A673 (cell line): ENCODE measurements at regions not wholly inside any gene's neighbourhood (a gene's known extent, or its start where the extent isn't known, plus 50 kb on each side); places are given as distances from the start of the nearest gene placed in this dataset.

Source experiments
- BruUV-seq: library from RNA; stranded (reverse); fragments of 400-500 nt; replicated peaks from 2 replicates; lab custom pipeline; 2021; lab: Mats Ljungman, UMichigan
- CTCF ChIA-PET: fragments of 300-600 bp; sonication (Branson Sonifier 250); formaldehyde crosslinking; loops from one replicate; lab custom pipeline; 2022; ENCODE audit warnings: antibody characterized with exemption; lab: Charles Lee
- POLR2A ChIA-PET: fragments of 300-600 bp; sonication (Branson Sonifier 250); formaldehyde crosslinking; loops from one replicate; lab custom pipeline; 2022; ENCODE audit warnings: antibody characterized with exemption; ENCODE audit not compliant: low non-redundant PET; lab: Charles Lee
- DNase-seq: peaks from one replicate; pipeline ENCODE4 v3.0.0-alpha.2; 2015; ENCODE audit warnings: low spot score
- H3K27ac ChIP-seq: fragments of 200-600 bp; sonication (generic); 2 replicates; pipeline ENCODE4 v1.5.1; 2016; ENCODE audit warnings: mixed run types, low read depth, mild to moderate bottlenecking, mixed read lengths, antibody characterized with exemption, low read length; ENCODE audit not compliant: poor library complexity, severe bottlenecking
- H3K27me3 ChIP-seq: fragments of 200-600 bp; sonication (generic); replicated peaks from 2 replicates; pipeline ENCODE4 v1.6.1; 2017; ENCODE audit warnings: mixed run types, low read depth, mild to moderate bottlenecking, mixed read lengths, antibody characterized with exemption, low read length; ENCODE audit not compliant: insufficient read depth, poor library complexity
- H3K36me3 ChIP-seq: fragments of 200-600 bp; sonication (generic); 2 replicates; pipeline ENCODE4 v1.6.1; 2016; ENCODE audit warnings: mixed run types, mild to moderate bottlenecking, mixed read lengths, antibody characterized with exemption, low read length; ENCODE audit not compliant: insufficient read depth, poor library complexity, severe bottlenecking
- H3K4me1 ChIP-seq: fragments of 200-600 bp; sonication (generic); 2 replicates; pipeline ENCODE4 v1.6.1; 2017; ENCODE audit warnings: mixed run types, mild to moderate bottlenecking, mixed read lengths, antibody characterized with exemption, low read length; ENCODE audit not compliant: insufficient read depth, poor library complexity, severe bottlenecking
- H3K4me3 ChIP-seq: fragments of 200-600 bp; sonication (generic); 2 replicates; pipeline ENCODE4 v1.5.1; 2016; ENCODE audit warnings: low read depth, mixed run types, mild to moderate bottlenecking, mixed read lengths, low read length; ENCODE audit not compliant: poor library complexity, severe bottlenecking
- H3K9me3 ChIP-seq: fragments of 200-600 bp; sonication (generic); 2 replicates; pipeline ENCODE4 v1.6.1; 2016; ENCODE audit warnings: mixed run types, low read depth, mild to moderate bottlenecking, mixed read lengths, antibody characterized with exemption, low read length; ENCODE audit not compliant: poor library complexity, severe bottlenecking
- CTCF ChIP-seq: fragments of 300-800, 200-600 bp; sonication (generic); conservative IDR thresholded peaks from 2 replicates; pipeline ENCODE4 v1.5.1; 2017; ENCODE audit warnings: low read depth, mild to moderate bottlenecking, antibody characterized with exemption, low read length, moderate library complexity, mixed read lengths
- EZH2 ChIP-seq: fragments of 200-600 bp; sonication (generic); IDR thresholded peaks from 2 replicates; pipeline ENCODE4 v1.6.1; 2017; ENCODE audit warnings: borderline replicate concordance, low read depth, mild to moderate bottlenecking, mixed read lengths, antibody characterized with exemption, low read length; ENCODE audit not compliant: poor library complexity, severe bottlenecking
- intact Hi-C: fragments of 100-400 bp; cut with micrococcal nuclease; formaldehyde crosslinking; loops from one replicate; pipeline ENCODE4 v1.10.0; 2022; ENCODE audit not compliant: unreplicated experiment

GRCh38 chr1:213381572-213382084, 330.6 kb downstream of the RPS6KC1 start:
- Histone ChIP-seq H3K4me1 (no peaks in the 10 kb centered on the region), H3K4me3 (no peak overlapping the region), H3K36me3 (no peaks in the 10 kb centered on the region), H3K27me3 (peaks cover 12% of the 10 kb centered on the region), H3K9me3 (no peaks in the 10 kb centered on the region), H3K27ac (no peak overlapping the region)
- intact Hi-C loops: no loop called here
- ChIA-PET CTCF (no interaction called here), POLR2A (no interaction called here)
- no TSS peak for BruUV-seq
- no peak for DNase-seq
- TF ChIP-seq CTCF: no peak
- TF ChIP-seq EZH2: no peak

DNA sequence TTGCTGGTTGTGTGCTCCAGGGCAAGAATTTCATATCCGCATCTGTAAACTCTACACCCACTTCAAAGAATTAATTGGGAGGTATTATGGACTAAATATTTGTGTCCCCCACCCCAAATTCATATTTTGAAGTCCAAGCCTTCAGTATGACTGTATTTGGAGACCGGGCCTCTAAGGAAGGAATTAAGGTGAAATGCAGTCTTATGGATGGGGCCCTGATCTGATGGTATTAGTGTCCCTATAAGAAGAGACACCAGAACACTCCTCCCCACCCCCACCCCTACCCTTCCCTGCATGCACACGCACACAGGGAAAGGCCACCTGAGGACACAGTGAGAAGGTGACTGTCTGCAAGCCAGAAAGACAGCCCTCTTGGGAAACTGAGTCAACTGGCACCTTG, 332.4 kb downstream of the RPS6KC1 start:
- Histone ChIP-seq H3K27me3 (peaks cover 12% of the 10 kb centered on the region), H3K4me3 (no peak overlapping the region), H3K4me1 (no peaks in the 10 kb centered on the region), H3K27ac (no peak overlapping the region), H3K9me3 (no peaks in the 10 kb centered on the region), H3K36me3 (no peaks in the 10 kb centered on the region)
- ChIA-PET POLR2A (no interaction called here), CTCF (no interaction called here)
- no peak for TF ChIP-seq EZH2
- TF ChIP-seq CTCF: no peak
- intact Hi-C loops: no loop called here
- BruUV-seq: no TSS peak
- DNase-seq: no peak

DNA sequence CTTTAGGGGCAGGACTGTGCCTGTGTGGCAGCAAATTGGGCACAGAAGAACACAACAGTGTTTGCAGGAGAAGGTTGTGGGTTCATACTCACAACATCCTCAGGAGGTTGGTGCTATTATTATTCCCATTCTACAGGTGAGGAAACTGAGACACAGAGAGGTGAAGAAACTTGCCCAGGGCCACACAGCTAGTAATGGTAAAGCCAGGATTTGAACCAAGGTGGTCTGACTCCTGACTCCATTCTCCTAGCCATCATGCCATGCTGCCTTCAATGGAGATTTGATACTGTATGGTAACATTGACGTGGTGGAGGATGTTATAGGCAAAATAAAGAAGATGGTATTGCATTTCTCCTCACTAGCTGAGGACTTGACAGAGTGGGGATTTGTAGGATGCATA, 334.2 kb downstream of the RPS6KC1 start:
- no peaks in the 10 kb centered on the region for H3K36me3 ChIP-seq
- H3K27ac ChIP-seq: no peak overlapping the region
- ChIA-PET CTCF (no interaction called here), POLR2A (no interaction called here)
- intact Hi-C loops: no loop called here
- H3K4me3 ChIP-seq: no peak overlapping the region
- DNase-seq: no peak
- TF ChIP-seq CTCF (no peak), EZH2 (no peak)
- no peaks in the 10 kb centered on the region for H3K4me1 ChIP-seq
- H3K27me3 ChIP-seq: peaks cover 14% of the 10 kb centered on the region
- H3K9me3 ChIP-seq: no peaks in the 10 kb centered on the region
- BruUV-seq: no TSS peak
